SIG-M5 (cell line): ENCODE measurements at regions not wholly inside any gene's neighbourhood (a gene's known extent, or its start where the extent isn't known, plus 50 kb on each side); places are given as distances from the start of the nearest gene placed in this dataset.

Source experiments
- DNase-seq: peaks from one replicate; lab custom pipeline; 2025; lab: John Stamatoyannopoulos, UW

DNA sequence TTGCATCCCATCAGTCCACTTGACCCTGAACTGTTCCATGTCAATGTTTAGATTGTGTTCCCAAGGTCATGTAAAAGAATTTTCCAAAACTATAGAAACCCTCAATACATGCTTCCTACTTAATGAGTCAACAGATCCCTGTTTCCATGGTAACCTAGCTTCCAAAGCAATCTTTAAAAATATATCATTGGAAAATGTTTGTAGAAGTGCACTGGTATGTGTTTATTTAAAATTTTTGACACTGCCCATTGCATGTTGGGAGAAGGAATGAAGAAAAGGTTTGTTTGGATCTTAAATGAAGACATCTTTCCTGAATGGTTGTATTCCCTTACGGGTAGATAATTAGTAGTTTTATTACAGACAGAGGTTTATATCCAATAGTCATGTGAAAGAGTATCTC lies 345.3 kb downstream of the GABRG1 start:
- DNase-seq, result no peak

DNA sequence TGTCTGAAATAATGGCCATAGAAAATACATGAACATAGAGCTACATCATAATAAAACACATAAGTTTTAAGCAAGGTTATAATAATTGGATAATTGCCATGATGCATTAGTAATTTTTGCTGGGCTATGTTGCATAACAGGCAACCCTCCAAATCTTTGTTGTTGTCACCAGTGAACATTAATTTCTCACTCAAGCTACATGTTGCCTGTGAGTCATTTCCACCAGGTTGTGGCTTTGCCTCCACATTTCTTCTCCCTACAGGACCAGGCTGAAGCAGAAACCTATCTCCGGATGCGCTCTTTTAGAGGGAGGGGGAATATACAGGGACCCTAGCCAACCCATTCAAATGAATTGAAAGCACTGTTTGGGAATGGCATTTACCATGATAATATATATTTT lies 347.7 kb downstream of the GABRG1 start:
- no peak for DNase-seq

DNA sequence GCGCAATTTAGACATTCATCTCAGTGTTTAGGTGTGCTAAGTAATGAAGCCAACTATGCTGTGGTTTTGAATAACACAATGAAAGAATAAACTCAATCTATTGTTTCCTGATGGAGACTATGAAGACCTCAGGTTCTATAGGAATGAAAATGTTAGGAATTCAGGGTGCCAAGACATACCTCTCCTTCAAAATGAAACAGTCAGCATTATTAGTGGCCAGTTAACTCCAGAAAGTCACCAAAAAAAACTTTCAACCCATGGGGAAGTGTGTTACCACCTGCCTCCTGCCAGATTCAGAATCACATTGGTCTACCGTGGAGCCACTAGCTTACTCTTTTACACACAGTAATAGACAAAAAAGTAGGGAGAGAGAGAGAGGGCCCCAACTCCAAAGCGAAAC lies 352.9 kb downstream of the GABRG1 start:
- no peak for DNase-seq

DNA sequence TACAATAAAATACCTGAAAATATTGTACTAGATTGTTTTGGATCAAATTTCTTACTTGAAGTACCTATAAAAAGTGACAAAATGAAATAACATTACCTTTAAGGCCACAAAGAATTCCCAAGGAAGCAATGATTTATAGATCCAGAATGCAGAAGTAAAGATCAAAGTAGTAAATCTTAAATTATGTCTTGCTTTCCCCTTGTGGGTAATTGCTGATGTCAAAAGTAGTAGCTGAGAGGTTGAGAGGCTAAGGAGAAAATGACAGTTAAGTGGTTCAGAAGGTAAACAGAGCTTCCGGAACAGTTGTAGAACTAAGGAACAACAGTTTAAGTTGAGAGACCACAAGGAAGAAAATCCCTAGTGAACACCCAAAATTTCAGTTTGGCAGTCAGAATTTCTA lies 358.3 kb downstream of the GABRG1 start:
- no peak for DNase-seq

DNA sequence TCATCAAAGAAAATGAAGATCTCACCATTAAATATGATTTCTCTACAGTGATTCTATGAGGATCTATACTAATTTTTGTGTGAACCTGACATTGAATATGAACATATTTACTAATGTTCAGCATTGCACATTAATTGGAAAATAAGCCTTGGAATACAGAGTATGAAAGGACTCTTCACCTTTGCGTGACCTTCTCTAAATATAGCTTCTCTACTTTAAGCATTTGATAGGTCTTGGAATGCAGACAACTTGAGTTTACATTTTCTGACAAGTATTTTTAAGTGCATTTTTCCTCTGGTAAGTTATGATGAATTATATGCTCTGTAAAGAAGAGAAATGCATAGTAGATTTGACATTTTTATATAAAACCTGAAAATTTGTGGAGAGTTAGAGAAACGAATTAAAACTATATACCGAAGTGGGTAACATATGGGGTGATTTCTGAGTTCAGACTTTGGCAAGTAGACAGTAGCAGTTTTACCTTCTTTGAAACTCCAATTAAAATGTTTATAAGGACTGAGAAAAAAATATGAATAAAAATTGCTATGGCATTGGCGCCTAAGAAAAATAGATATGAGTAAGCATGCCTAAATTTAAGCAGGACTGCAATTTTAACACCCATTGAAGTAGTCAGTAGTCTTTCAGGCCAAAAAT lies 371.9 kb downstream of the GABRG1 start:
- no peak for DNase-seq

DNA sequence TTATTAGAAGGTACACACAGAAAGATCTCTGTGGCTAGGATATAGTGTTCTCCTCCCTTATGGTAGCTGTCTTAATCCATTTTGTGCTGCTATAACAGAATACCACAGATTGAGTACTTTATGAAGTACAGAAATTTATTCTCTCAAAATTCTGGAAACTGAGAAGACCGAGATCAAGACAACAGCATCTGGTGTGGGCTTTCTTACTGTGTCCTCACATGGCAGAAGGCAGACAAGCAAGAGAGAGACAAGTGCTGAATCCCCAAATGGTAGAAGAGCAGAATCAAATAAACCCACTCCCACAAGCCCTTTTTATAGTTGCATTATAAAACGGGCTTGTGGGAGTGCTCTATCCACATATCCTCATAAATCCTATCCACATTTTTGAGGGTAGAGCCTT lies 373.1 kb downstream of the GABRG1 start:
- DNase-seq, result no peak

DNA sequence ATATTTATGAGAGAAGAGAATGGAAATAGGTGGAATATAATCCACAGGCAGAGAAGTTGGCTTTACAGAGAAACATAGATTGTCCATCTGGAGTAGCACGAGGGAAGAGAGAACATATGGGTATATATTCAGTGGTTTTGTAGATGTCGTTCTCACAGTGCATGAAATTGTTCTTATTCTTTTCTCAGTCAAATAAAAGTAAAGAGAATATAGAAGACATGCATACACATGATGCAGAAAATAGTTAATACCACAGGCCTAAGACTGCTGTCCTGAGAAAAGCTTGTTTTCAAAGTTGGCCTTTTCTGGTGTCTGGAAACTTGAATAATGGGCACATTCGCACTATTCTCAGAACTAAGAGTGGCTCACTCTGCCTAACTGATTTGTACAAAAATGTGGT lies 378.1 kb downstream of the GABRG1 start:
- DNase-seq, result no peak

DNA sequence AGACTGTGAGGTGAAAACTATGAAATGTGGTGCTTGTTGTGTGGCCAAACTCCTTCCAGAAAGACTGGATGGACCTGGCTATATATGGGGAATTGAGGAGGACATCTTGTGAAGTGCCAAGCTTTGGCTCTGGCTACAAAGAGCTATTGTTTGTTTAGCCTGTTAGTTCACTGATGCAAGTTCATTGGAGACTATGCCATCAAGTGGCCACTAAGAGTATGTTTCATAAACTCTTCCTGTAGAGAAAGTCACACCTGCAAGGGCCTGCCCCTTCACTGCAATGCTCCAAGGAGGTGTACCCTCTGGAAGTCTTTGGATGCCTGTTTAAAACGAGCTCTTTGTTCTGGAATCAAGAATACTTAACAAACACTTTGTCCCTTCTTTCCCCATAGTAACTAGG lies 382.0 kb downstream of the GABRG1 start:
- DNase-seq, result no peak

DNA sequence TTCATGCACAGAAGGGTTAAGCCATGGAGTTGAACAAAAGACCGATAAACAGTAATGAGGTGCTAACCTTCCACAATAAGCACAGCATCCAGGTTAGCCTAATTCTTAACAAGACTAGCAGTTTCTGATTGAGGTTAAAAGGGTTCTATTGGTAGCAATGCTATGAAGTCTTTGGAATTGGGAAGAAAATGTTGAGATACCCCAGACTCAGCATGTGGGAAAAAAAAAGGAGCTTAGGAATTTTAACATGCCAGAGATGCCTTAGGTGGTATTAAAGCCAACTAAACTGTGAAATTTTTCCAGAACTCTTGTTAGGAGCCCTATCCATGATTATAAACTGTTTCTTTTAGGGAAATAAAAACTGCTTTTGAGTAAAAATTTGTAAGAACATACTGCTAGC lies 391.7 kb downstream of the GABRG1 start:
- DNase-seq, result no peak

DNA sequence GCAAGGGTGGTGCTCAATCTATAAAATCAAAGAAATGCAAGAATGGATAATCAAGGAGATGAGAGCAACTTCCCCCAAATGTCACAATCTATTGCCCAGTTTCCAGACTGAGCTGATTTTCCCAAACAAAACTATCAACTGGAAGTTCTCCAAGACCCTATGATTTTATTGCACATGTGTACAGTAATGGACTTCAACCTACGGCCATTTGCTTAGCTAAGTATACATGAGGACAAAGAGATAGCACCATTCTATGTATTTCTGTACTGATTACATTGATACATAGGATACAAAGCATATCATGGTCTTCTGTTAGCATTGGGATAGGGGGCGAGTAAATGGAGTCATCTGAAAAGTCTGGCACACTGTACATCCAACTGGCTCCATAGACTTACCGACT lies 407.8 kb downstream of the GABRG1 start:
- DNase-seq, result no peak

DNA sequence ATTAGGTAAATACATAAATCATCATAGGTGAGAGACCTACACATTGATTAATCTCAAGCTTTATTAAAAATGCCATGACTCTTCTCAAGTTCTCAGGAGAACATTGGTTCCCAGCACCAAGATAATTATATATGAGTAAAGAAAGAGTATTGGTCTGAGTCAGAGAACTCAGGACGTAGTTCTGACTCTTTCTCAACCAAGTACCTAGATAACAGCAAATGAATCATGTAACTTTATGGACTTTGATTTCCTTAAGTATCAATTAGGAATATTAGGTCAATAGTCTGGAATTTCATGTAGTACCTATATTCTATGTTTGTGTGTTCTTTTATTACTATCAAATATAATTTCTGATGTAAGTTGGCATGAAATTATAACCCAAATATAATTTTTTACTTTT lies 409.9 kb downstream of the GABRG1 start:
- DNase-seq, result no peak

DNA sequence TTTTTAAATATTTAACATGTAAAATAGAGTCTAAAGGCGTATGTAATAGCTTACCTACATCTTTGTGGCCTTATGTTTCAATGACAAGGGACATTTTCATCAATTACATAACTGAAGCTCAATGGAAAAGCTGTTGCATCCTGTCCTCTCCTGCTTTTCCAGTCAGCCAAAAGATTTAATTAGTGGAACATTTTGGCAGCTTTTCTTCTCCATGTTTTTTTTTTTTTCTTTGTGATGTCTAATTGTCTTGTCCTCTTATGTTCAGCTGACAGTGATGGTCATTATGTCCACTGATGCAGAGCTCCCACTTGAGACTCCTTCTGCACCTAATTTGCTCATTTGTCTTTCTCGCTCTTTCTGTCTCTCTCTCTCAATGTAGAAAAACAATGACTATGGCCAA lies 422.2 kb downstream of the GABRG1 start:
- no peak for DNase-seq

DNA sequence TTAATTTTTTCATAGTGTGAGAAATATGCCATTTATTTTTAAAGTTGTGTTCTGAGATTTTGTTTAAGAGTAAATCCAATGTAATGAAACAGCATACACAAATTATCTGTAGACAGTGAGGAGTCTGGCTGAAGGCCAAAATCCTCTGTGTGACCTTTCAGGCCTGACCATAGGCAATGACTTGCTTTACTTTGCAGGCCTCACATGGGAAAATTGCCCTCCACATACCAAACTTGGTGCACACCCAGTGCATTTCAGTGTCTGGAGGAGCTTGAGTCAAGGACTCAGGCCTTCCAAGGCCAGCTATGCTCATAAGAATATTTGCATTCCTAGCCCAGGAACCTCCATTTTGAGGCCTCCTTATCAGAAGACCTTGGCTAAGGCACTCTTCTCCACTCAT lies 430.1 kb downstream of the GABRG1 start:
- no peak for DNase-seq

DNA sequence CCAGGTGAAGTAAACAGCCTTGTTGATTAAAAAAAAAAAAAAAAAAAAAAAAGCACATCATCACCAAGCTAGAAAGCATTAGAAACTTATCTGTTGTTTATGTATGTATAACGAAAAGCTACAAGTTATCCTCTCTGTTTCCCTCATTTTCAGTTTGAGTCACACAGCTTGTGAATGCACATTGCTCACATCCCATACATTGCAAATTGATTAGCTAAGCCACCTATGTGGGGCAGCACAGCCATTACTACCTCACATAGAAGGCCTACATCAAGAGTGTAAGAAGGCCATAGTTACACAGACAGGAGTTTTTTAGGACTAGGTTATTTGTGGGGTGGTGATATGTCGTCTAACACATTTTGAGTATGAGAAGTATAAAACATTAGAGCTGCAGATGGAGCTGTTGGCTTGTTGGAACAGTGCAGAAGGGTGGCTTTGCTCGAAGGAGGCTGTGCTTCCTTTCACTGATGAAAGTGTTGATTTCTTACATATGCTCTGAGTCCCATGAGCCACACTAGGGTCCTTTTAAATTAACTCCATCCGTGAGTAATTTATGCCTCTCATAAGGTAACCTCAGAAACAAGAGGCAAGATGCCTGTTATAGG lies 431.6 kb downstream of the GABRG1 start:
- no peak for DNase-seq

DNA sequence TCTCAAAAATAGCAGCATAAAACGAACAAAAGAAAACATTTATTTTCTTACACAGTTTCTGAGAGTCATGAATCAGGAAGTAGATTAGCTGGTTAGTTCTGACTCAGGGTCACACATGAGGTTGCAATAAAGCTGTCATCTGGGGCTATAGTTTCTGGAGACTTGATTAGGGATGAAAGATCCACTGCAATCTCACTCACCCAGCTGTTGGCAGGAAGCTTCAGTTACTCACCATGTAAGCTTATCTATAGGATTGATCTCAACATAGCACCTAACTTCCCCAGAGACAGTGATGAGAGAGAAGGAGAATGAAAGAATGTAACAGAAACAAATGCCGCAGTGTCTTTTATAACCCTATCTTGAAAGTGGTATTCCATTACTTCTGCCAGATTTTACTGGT lies 435.5 kb downstream of the GABRG1 start:
- DNase-seq, result no peak

DNA sequence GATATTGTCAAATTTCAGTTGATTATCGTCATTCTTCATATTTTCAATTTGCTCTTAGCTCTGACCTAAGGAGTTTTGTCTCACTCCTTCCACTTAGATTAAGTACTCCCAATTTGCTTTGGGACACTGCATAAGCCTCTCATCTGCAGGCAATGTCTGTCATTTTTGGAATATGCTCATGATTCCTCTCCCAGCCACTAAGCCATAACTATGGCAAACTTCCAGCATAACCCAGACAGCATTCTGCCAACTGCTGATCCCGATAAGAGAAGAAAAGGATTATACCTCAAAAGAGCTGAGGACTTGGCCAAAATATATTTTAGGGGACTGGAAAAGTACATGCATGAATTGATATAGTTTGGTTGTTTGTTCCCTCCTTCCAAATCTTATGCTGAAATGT lies 444.4 kb downstream of the GABRG1 start:
- no peak for DNase-seq

DNA sequence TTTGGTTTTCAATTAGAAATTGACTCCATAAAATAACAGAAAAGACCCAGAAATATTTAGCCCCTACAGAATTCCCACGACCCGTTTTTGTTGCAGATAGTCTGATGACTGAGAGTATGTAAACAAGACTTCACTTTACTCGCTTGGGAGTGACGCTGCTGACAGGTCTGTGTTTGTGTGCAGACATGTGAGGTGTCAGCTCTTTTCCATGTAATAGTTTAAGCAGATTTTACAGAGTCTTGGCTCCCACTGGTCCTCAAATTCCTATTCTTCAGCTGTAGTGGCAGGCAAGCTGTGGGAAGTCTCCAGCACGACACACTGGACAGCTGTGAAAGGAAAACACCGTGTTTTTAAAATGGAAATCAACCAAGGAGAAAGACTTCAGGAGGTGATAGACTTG lies 455.7 kb downstream of the GABRG1 start:
- DNase-seq, result no peak

DNA sequence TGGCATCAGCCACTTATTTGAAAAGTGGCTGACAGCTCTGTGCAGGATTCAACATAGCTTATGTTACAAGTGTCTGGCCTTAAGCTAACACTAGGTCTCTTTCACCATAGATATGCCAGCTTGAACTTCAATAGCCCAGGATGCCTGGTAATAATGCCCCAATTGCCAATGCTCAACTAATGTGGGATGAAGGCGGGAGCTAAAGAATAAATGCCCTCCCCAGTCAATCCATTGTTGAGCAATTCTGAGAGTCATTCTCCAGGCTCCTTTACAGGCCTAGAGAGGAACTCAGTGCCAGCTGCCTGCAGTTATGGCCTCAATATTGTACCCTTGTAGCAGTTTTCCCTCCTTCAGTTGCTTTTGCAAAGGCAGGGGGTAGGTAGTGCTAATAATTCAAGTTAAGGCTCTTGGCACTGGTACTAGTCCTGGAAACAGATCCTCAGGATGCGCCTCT lies 460.2 kb downstream of the GABRG1 start:
- DNase-seq, result no peak

DNA sequence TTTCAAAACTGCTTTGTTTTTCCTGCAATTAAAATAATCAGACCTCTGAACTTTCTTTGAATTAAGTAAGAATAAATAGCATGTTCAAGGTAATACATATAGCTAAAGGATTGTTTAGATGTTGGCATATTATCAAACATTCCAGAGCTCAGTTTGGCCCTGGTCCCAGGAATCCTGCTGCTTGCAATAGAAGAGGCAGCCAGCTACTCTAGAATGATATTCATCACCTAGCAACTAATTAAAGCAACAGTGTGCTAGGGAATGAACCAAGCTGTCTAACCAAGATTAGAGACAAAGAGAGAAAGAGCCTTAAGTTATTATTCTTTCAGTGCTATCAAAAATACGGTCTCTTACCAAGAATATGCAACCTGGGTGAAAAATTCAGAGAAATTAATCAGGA lies 460.9 kb downstream of the GABRG1 start:
- no peak for DNase-seq

DNA sequence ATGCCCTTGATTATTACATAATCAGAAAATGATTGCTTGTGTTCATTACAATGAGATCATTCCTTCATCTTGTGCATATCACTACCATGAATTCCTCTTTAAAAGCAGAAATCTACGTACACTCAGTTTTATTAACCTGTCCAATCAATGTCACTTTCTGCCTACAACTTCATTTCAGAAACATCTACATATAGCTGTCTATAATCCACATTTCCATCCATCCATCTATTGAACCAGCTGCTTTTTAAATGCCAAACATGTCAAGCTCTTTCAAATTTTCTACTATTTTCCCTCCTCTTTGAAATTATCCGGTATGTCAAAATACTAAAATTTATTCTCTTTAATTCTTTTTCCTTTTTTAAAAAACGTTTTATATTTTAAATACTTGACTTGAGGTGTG lies 462.0 kb downstream of the GABRG1 start:
- no peak for DNase-seq

DNA sequence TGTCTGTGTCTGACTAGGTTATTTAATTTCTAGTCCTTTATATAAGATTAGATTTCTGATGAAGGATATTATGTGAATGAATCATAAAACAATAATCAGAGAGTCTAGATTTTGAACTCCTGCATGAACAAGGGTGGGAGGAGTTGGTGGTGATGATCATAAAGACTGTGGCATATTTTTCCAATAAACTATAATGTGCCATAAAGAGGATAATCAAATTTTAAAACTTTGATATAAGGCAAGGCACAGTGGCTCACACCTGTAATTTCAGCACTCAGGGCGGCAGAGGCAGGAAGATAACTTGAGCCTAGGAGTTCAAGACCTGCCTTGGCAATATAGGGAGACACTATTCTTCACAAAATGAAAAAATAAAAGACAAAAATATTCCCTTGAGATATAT lies 473.3 kb downstream of the GABRG1 start:
- DNase-seq, result no peak

DNA sequence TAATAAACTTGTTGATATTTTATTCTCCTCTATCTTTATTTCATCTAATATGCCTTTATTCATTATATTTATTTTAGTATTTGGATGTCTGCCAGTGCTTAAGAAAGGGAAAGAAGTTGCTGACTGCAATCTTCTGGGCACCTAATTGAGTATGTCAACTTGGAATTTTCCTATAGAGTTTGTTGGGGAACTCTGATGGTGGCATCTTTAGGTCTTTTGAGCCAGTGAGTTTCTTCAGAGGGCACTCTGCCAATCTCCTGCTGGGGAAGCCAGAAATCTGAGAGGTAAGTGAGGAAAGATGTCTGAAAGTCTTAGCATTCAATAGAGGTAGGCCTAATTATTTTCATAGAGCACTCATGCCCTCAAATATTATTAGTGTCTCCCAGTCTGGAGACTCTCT lies 475.0 kb downstream of the GABRG1 start:
- DNase-seq, result no peak

DNA sequence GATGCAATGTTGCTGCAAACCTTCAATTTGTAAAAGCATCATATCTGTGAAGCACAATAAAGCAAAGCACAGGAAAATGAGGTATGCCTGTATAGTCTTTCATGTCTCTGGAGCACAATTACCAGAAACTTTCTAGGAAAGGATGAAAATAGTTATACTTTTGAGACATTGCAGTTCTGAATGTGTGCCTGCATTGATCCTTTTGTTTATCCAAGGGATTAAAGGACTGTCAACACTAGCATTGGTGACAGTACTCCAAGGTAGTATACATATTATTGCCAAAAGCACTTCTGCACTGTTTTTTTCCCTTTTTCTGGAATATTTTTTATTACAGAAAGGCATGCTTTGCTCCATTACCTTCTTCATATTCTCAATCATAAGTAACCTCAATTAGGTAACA lies 476.0 kb downstream of the GABRG1 start:
- no peak for DNase-seq

DNA sequence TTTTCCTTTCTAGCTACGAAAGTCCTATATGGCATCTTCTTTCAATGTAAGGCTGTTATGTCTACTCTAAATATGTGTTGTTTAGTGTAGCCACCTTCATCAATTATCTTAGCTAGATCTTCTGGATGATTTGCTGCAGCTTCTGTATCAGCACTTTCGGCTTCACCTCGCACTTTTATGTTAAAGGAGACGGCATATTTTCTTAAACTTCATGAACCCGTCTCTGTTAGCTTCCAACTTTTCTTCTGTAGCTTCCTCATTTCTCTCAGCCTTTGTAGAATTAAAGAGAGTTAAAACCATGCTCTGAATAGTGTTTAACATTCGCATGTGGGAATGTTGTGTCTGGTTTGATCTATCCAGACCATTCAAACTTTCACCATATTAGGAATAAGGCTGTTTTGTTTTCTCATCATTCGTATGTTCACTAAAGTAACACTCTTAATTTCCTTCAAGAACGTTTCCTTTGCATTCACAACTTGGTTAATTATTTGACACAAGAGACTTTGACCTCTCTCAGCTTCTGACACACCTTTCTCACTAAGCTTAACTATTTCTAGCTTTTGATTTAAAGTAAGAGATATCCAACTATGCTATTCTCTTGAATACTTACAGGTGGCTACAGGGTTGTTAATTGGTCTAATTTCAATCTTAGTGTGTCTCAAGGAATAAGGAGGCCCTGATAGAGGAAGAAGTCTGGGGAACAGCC lies 476.8 kb downstream of the GABRG1 start:
- DNase-seq, result no peak
